Activated CD8-positive, alpha-beta T cell treated with anti-CD3 and anti-CD28 coated beads, Interleukin-2, amount 10 ng/mL, durations not matched to agents 7 days and 5 days (primary cell): ENCODE measurements at regions not wholly inside any gene's neighbourhood (a gene's known extent, or its start where the extent isn't known, plus 50 kb on each side); places are given as distances from the start of the nearest gene placed in this dataset.
"Not testable (repeated sequence)": the region's sequence is repeated elsewhere in the genome, so short reads cannot be mapped to it uniquely, and the experiment has no call there.

Experiments
- ATAC-seq: fragments of 150-1000 bp; cut with Tn5 transposase; one replicate; pipeline ENCODE4 v1.10.0; 2021; ENCODE audit warnings: moderate library complexity
- CTCF ChIA-PET: fragments of 350-600 bp; sonication (Branson Sonifier 250); formaldehyde crosslinking; loops from one replicate; lab custom pipeline; 2021; ENCODE audit warnings: antibody characterized with exemption; lab: Charles Lee
- POLR2A ChIA-PET: fragments of 350-600 bp; sonication (Branson Sonifier 250); formaldehyde crosslinking; loops from one replicate; lab custom pipeline; 2021; ENCODE audit warnings: antibody characterized with exemption; lab: Charles Lee
- DNase-seq: peaks from one replicate; pipeline ENCODE4 v3.0.0-alpha.2; 2020
- H3K27ac Mint-ChIP-seq: one replicate; pipeline ENCODE4 v1.8.0; 2021; ENCODE audit warnings: mild to moderate bottlenecking, mixed read lengths
- H3K27me3 Mint-ChIP-seq: one replicate; pipeline ENCODE4 v1.8.0; 2021; ENCODE audit warnings: low read depth, mixed read lengths
- H3K36me3 Mint-ChIP-seq: one replicate; pipeline ENCODE4 v1.8.0; 2021; ENCODE audit warnings: low read depth, mixed read lengths
- H3K4me1 Mint-ChIP-seq: one replicate; pipeline ENCODE4 v1.8.0; 2021; ENCODE audit warnings: low read depth, mixed read lengths
- H3K4me3 Mint-ChIP-seq: one replicate; pipeline ENCODE4 v1.8.0; 2021; ENCODE audit warnings: mild to moderate bottlenecking, mixed read lengths
- H3K9me3 Mint-ChIP-seq: one replicate; pipeline ENCODE4 v1.8.0; 2022; ENCODE audit warnings: mixed read lengths; ENCODE audit not compliant: insufficient read depth

DNA sequence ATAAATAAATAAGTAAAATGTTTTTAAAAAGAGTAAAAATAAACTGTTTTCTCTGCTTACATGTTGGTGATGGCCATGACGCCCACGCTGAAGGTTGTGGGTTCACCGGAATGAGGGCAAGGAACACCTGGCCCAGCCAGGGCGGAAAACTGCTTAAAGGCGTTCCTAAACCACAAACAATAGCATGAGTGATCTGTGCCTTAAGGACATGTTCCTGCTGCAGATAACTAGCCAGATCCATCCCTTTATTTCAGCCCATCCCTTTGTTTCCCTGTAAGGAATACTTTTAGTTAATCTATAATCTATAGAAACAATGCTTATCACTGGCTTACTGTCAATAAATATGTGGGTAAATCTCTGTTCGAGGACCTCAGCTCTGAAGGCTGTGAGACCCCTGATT lies 63.3 kb upstream of the CEP78 start:
- H3K27ac Mint-ChIP-seq, H3K9me3 Mint-ChIP-seq, ATAC-seq, H3K4me3 Mint-ChIP-seq, H3K4me1 Mint-ChIP-seq, POLR2A ChIA-PET, DNase-seq, H3K27me3 Mint-ChIP-seq, H3K36me3 Mint-ChIP-seq, CTCF ChIA-PET: not testable (repeated sequence)

- H3K4me3 Mint-ChIP-seq: no peak overlapping the region
- no peaks in the 10 kb centered on the region for H3K36me3 Mint-ChIP-seq
- POLR2A ChIA-PET: no interaction called here
- ATAC-seq (no peak), DNase-seq (no peak)
- CTCF ChIA-PET: no interaction called here
- H3K27me3 Mint-ChIP-seq: peaks cover 4% of the 10 kb centered on the region
- H3K4me1 Mint-ChIP-seq: no peaks in the 10 kb centered on the region
- no peak overlapping the region for H3K27ac Mint-ChIP-seq
- H3K9me3 Mint-ChIP-seq: no peaks in the 10 kb centered on the region
Observed at GRCh38 chr9:78171651-78172050, 64.2 kb upstream of the CEP78 start.

DNA sequence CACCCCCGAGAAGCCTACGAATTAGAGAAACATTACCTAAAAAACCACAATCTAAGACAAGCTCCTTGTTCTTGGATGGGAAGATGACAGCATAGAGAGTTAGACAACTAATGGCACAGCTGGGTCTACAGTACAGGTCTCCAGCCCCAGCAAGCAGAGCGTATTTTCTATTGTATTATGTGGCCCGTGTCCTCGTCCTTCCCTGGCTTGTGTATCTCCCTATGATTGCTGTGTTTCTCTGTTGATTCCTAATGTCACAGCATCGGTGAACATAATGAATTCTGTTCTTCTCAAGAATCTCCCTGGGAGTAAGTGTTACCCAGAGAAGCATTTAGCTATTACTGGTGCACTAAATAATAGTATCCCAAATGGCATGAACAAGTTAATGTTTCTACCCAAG lies 66.8 kb upstream of the CEP78 start:
- Mint-ChIP-seq H3K36me3 (no peaks in the 10 kb centered on the region), H3K9me3 (peaks cover 3% of the 10 kb centered on the region), H3K4me3 (no peak overlapping the region), H3K27me3 (peaks cover 2% of the 10 kb centered on the region), H3K4me1 (no peaks in the 10 kb centered on the region), H3K27ac (no peak overlapping the region)
- ChIA-PET POLR2A (no interaction called here), CTCF (interaction anchor here (0.6 to 1.4 kb wide), 3 partner anchors 27 to 349 kb away, joined by 3 to 4 read pairs (median 3); no protein-coding TSS in a partner anchor)
- DNase-seq: no peak
- ATAC-seq: no peak

DNA sequence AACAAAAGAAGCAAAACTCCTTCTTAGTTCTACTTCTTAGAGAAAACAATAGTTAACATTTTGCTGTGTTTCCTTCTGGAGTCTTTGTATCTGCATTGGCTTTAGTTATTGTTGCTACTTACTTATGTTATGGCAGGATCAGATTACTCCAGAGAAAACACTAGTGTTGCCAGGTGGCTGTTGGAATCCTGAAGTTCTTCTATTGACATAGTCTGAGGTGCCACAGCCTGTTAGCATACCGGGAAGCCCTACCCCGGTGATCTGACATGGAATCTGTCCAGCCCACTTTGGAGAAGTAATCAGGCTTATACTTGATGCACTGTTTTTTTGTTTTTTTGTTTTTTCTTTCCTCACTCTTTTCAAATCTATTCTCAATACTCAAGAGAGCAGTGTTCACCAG lies 68.5 kb upstream of the CEP78 start:
- ATAC-seq (no peak), DNase-seq (no peak)
- Mint-ChIP-seq H3K36me3 (no peaks in the 10 kb centered on the region), H3K4me3 (no peak overlapping the region), H3K27ac (no peak overlapping the region), H3K9me3 (peaks cover 15% of the 10 kb centered on the region), H3K27me3 (peaks cover 2% of the 10 kb centered on the region), H3K4me1 (no peaks in the 10 kb centered on the region)
- POLR2A ChIA-PET: no interaction called here
- CTCF ChIA-PET: no interaction called here

DNA sequence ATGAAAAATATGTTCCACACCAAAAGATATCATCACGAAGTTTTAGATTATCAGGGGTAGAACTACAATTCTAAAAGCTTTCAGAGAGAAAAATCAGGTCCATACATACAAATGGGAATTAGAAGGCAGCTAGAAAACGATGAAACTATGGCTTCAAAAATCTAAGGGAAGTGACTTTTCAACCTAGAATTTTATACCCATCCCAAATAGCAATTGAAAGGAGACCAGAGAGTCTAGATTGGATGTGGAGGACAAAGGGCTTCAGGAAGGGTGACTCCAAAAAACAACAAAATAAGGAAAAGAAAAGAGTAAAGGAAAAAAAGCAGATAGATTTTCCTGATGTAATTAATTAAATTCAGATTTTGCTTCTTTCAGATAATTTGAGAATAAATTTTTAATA lies 72.0 kb upstream of the CEP78 start:
- ChIA-PET POLR2A (no interaction called here), CTCF (no interaction called here)
- Mint-ChIP-seq H3K27ac (no peak overlapping the region), H3K4me1 (no peaks in the 10 kb centered on the region), H3K9me3 (peaks cover 16% of the 10 kb centered on the region), H3K4me3 (no peak overlapping the region), H3K27me3 (peaks cover 2% of the 10 kb centered on the region), H3K36me3 (no peaks in the 10 kb centered on the region)
- DNase-seq (no peak), ATAC-seq (no peak)

GRCh38 chr9:78158286-78158685 lies 77.6 kb upstream of the CEP78 start:
- DNase-seq (no peak), ATAC-seq (no peak)
- Mint-ChIP-seq H3K4me3 (no peak overlapping the region), H3K9me3 (peaks cover 5% of the 10 kb centered on the region), H3K4me1 (no peaks in the 10 kb centered on the region), H3K27ac (no peak overlapping the region), H3K27me3 (peaks cover 6% of the 10 kb centered on the region), H3K36me3 (no peaks in the 10 kb centered on the region)
- CTCF ChIA-PET: no interaction called here
- POLR2A ChIA-PET: no interaction called here

DNA sequence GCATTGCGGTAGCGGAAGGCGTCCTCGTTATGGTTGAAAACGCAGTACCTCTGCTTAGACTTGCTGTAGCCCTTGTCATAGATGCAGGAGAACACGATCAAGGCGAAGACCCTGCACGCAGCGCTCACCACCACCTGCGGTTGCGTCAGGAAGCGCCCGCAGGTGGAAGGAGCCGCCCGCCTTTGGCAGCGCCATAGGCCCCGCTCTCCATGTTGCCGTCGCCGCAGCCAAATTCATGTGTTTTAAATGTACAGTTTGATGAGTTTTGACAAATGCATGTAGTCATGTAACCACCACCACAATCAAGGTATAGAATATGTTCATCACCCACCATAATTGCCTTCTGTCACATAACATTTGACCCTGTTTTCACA lies 84.9 kb upstream of the CEP78 start:
- DNase-seq (no peak), ATAC-seq (no peak)
- ChIA-PET POLR2A (no interaction called here), CTCF (no interaction called here)
- Mint-ChIP-seq H3K4me1 (peaks cover 3% of the 10 kb centered on the region), H3K27me3 (peaks cover 5% of the 10 kb centered on the region), H3K4me3 (no peak overlapping the region), H3K27ac (no peak overlapping the region), H3K36me3 (no peaks in the 10 kb centered on the region), H3K9me3 (no peaks in the 10 kb centered on the region)

DNA sequence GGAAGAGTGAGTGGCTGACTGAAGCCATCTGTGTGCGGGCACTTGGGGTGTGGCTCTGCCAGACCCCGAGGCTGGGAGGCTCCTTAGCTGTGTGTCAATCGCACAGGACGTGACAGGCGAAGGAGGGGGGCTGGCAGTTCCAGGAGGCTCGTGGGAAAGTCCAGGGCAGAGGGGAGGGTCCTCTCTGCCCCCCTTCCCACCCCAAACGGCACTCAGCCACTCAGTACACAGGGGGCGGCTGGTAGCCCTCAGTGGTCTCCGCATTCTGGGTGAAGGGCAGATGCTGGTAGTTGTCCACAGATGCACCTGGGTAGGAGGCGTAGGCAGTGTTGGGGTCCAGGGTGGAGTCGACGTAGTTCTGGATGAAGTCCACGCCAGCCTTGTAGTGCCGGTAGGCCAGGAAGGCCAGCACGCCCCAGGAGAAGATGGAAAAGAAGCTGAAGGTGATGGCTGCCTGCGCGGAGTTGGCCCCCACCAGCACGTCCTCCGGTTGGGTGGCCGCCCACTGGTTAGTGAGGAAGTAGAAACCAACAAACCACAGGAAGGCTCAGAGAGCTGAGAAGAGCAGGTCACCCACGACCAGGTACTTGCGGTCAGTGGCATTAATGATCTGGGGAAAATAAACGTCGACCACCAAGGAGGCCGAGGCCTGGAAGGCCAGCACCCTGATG lies 85.4 kb upstream of the CEP78 start:
- Mint-ChIP-seq H3K27ac (no peak overlapping the region), H3K36me3 (no peaks in the 10 kb centered on the region), H3K9me3 (no peaks in the 10 kb centered on the region), H3K27me3 (peaks cover 3% of the 10 kb centered on the region), H3K4me1 (peaks cover 3% of the 10 kb centered on the region), H3K4me3 (no peak overlapping the region)
- DNase-seq (no peak), ATAC-seq (no peak)
- ChIA-PET POLR2A (no interaction called here), CTCF (no interaction called here)

GRCh38 chr9:78149702-78150291 lies 86.1 kb upstream of the CEP78 start:
- Mint-ChIP-seq H3K9me3 (no peaks in the 10 kb centered on the region), H3K4me1 (peaks cover 3% of the 10 kb centered on the region), H3K36me3 (peaks cover 2% of the 10 kb centered on the region), H3K4me3 (no peak overlapping the region), H3K27ac (no peak overlapping the region), H3K27me3 (no peaks in the 10 kb centered on the region)
- no peak for DNase-seq
- CTCF ChIA-PET: no interaction called here
- POLR2A ChIA-PET: no interaction called here
- no peak for ATAC-seq

DNA sequence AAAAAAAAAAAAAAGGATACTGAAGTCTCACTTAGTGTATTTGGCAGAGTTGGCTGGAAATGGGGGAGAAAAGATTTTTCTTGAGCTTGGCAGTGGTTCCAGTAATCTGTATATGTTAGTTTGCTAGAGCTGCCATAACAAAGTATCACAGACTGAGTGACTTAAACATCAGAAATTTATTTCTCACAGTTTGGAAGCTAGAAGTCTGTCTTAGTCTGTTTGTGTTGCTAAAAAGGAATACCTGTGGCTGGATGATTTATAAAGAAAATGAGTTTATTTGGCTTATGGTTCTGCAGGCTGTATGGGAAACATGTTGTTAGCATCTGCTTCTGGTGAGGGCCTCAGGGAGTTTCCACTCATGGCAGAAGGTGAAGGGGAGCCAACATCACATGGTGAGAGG lies 89.6 kb upstream of the CEP78 start:
- Mint-ChIP-seq H3K27me3 (no peaks in the 10 kb centered on the region), H3K4me1 (peaks cover 6% of the 10 kb centered on the region), H3K9me3 (peaks cover 6% of the 10 kb centered on the region), H3K4me3 (no peak overlapping the region), H3K36me3 (peaks cover 7% of the 10 kb centered on the region), H3K27ac (no peak overlapping the region)
- POLR2A ChIA-PET: no interaction called here
- ATAC-seq (no peak), DNase-seq (no peak)
- CTCF ChIA-PET: no interaction called here

- ChIA-PET POLR2A (no interaction called here), CTCF (no interaction called here)
- DNase-seq: no peak
- H3K4me1 Mint-ChIP-seq: peaks cover 5% of the 10 kb centered on the region
- H3K36me3 Mint-ChIP-seq: peaks cover 9% of the 10 kb centered on the region
- H3K9me3 Mint-ChIP-seq: peaks cover 12% of the 10 kb centered on the region
- no peak for ATAC-seq
- H3K27ac Mint-ChIP-seq: no peak overlapping the region
- H3K27me3 Mint-ChIP-seq: no peaks in the 10 kb centered on the region
- H3K4me3 Mint-ChIP-seq: no peak overlapping the region
Observed at GRCh38 chr9:78144663-78145377, 91.1 kb upstream of the CEP78 start.

- no peak overlapping the region for H3K27ac Mint-ChIP-seq
- POLR2A ChIA-PET: no interaction called here
- no peak for ATAC-seq
- H3K4me1 Mint-ChIP-seq: peaks cover 5% of the 10 kb centered on the region
- no peak overlapping the region for H3K4me3 Mint-ChIP-seq
- CTCF ChIA-PET: no interaction called here
- DNase-seq: no peak
- peaks cover 17% of the 10 kb centered on the region for H3K9me3 Mint-ChIP-seq
- H3K36me3 Mint-ChIP-seq: peaks cover 11% of the 10 kb centered on the region
- no peaks in the 10 kb centered on the region for H3K27me3 Mint-ChIP-seq
Observed at GRCh38 chr9:78144008-78144381, 91.9 kb upstream of the CEP78 start.
